ENCODE measurements at regions not wholly inside any gene's neighbourhood (a gene's known extent, or its start where the extent isn't known, plus 50 kb on each side); places are given as distances from the start of the nearest gene placed in this dataset.

DNA sequence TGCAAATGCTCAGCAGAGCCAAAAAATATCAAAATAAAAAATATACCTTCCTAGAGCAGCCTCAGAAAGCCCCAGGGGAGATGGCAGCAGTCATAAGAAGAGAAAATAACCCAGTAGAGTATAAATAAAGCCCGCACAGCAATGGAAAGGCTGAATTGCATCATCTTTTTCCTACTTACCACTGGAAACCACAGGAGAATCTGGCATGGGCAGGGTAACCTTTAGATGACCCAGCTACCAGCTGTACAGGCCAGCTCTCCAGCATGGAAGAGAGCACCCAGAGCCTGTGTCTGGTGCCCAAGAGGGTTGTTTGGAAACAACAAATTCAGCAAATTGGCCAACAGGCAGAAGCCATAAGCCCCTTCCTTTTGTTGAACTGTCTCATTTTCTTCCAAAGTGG lies 253.1 kb downstream of the OMA1 start:
- H3K4me3 ChIP-seq = no peak overlapping the region
- ATAC-seq (replicated peaks in 6 of 8) = peak in 2 of 8 experiments; percentile 12 to 25
- peaks cover 6 to 28% of the 10 kb centered on the region in 2 donors for H3K4me1 ChIP-seq (replicated peaks in 1 of 2)
- 0 to 88% (median 70%) methylated on average over 1 of the region's 1 CpG; no CpG with 5 or more reads in 3 of the 10 experiments for WGBS, 10 experiments
- in situ Hi-C loops (cut with MboI; ENCODE audit: low pct_unique_long_range_greater_than_20kb in 2 of 9, low sequenced_read_pairs in 9 of 9, unreplicated experiment in 9 of 9) = no loop called here
- no peak overlapping the region for H3K27ac ChIP-seq

DNA sequence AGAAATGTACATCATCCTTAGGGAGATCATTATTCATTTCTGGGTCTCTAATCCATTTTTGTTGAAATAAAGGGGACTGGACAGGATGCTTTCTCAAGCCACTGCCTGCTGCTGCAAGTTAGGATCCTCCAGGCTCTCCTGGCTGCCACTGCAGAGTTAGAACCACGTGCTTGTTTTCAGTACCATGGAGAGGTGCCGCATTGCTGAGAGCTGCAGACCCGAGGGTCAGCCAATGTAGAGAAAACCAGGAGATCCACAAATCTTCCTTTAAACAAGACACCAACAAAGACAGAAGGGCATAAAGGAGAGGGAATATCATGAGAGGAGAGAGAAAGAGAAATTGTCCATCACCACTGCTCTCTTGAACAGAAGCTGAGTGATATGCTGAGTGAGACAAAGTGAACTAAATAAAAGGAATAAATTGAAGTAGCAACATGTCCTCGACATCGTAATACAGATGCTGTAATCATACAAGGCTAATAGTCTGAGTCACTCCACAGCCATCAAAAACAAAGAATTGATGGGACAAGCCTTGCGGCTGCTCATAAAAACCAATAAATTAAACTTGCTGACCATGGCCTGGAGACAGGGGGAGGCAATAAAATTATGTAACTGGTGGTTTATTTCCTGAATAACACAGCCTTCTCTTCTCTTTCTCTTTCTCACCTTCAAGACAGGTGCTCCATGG lies 255.7 kb downstream of the OMA1 start:
- Histone ChIP-seq H3K27ac (peak overlapping the region in 1 of 2 donors; percentile 0), H3K4me3 (no peak overlapping the region), H3K4me1 (replicated peaks in 1 of 2) (peaks cover 6 to 28% of the 10 kb centered on the region in 2 donors)
- in situ Hi-C loops (cut with MboI; ENCODE audit: low pct_unique_long_range_greater_than_20kb in 2 of 9, low sequenced_read_pairs in 9 of 9, unreplicated experiment in 9 of 9) = no loop called here
- peak; percentile 62 to 94 (median 92) for ATAC-seq (replicated peaks in 6 of 8)
- whole genome bisulfite sequencing, 10 experiments = 7 to 88% (median 25%) methylated on average over 2 to 6 of the region's 6 CpGs

GRCh38 chr1:58288624-58289142 lies 257.8 kb downstream of the OMA1 start:
- peaks cover 6 to 27% of the 10 kb centered on the region in 2 donors for H3K4me1 ChIP-seq (replicated peaks in 1 of 2)
- in situ Hi-C loops (cut with MboI; ENCODE audit: low pct_unique_long_range_greater_than_20kb in 2 of 9, low sequenced_read_pairs in 9 of 9, unreplicated experiment in 9 of 9) = no loop called here
- ATAC-seq (replicated peaks in 6 of 8) = no peak
- 0 to 89% (median 74%) methylated on average over 1 to 2 of the region's 2 CpGs; no CpG with 5 or more reads in 1 of the 10 experiments for WGBS, 10 experiments
- no peak overlapping the region for H3K4me3 ChIP-seq
- no peak overlapping the region for H3K27ac ChIP-seq

GRCh38 chr1:58287894-58288623 lies 258.5 kb downstream of the OMA1 start:
- no peak overlapping the region for H3K27ac ChIP-seq
- H3K4me1 ChIP-seq (replicated peaks in 1 of 2) = peaks cover 0 to 21% of the 10 kb centered on the region in 2 donors
- in situ Hi-C loops (cut with MboI; ENCODE audit: low pct_unique_long_range_greater_than_20kb in 2 of 9, low sequenced_read_pairs in 9 of 9, unreplicated experiment in 9 of 9) = no loop called here
- ATAC-seq (replicated peaks in 6 of 8) = no peak
- H3K4me3 ChIP-seq = no peak overlapping the region
- 0 to 96% (median 69%) methylated on average over 1 to 2 of the region's 2 CpGs for WGBS, 10 experiments

DNA sequence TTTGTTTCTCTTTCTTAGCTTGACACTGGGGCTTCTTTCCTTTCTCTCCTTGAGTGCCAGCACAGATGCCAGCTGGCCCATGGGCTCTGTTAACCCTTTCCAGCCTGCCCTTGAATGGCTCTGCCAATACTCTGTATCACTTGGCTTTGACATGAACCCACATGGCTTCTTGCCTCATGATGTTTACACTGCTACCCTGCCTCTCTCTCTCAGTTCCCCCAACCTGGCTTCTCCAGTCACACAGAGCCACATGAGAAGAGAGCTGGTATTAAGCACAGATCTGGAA lies 262.4 kb downstream of the OMA1 start:
- ATAC-seq (replicated peaks in 6 of 8) = no peak
- Histone ChIP-seq H3K4me1 (replicated peaks in 1 of 2) (peaks cover 0 to 3% of the 10 kb centered on the region in 2 donors), H3K27ac (no peak overlapping the region), H3K4me3 (no peak overlapping the region)
- in situ Hi-C loops (cut with MboI; ENCODE audit: low pct_unique_long_range_greater_than_20kb in 2 of 9, low sequenced_read_pairs in 9 of 9, unreplicated experiment in 9 of 9) = no loop called here

DNA sequence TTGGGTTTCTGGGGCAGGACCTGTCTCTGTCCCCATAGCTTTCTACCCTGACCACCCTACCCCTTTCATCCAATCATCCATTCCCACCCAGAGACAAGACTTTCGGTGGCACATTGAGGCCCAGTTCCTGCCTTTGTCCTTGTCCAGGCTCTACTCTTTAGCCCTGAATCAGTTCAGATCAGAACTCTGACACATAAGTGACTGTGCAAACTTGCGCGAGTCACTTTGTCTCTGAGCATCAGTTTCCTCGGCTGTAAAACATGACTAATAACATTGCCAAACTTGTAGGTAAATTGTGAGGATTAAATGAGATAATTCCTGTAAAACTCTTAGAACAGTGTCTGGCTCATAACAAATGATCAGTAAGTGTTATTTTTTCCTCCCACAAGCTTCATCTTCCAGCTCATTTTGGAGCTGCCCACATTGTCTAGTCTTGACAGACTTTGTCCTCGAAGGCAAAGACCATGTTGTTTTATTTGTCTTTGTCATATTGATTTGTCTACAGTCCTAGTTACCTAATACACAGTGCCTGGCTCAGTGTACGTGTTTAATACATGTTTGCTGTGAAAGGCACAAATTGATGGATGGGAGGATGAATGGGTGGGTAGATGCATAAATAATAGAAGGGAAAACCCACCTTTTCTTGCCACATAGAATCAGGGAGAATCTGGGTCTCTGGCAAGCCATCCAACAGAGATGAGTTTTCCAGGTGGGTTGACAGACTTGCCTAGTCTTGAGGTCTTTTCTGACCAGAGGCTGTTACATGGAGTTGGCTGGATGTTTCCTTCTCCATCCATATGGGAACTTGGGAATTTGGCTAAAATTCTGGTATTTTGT lies 262.9 kb downstream of the OMA1 start:
- in situ Hi-C loops (cut with MboI; ENCODE audit: low pct_unique_long_range_greater_than_20kb in 2 of 9, low sequenced_read_pairs in 9 of 9, unreplicated experiment in 9 of 9) = no loop called here
- WGBS, 10 experiments = 13 to 95% (median 71%) methylated on average over 1 to 6 of the region's 6 CpGs
- ATAC-seq (replicated peaks in 6 of 8) = no peak

DNA sequence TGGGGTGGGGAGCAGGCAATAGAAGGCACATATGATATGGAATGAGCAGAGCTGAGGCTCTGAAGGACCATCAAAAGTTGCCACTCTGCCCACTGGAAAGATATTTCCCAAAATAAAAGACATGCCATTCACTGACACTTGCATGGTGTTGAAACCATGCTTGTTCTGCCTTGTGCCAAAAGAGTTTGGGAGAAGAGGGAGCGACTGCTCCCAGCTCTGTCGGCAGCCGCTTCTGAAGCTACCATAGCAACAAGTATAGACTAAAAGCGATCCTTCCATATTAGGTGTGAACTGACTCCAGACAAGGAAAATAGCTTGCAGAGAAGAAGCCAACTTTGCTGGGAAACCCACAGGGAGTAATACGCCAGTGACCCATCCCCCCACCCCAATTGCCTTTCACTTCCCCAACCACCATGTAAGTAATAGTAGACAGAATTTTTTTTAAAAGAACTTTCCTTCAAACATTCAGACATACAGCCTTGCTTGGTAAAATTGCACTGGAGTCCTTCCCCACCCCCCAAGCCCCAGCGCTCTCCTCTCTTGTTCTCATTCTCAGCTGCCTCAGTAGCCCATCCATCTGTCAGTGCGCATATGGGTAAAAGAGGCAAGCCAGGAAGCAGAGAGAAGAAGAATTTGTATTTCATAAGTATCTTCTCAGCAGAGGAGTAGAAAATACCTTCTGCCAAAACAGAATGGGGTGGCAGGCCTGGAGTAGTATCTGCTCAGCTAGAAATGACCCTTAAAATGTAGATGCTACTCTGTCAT lies 263.7 kb downstream of the OMA1 start:
- Histone ChIP-seq H3K4me3 (no peak overlapping the region), H3K27ac (no peak overlapping the region), H3K4me1 (replicated peaks in 1 of 2) (peaks cover 0 to 3% of the 10 kb centered on the region in 2 donors)
- 24 to 87% (median 42%) methylated on average over 3 to 6 of the region's 7 CpGs; no CpG with 5 or more reads in 1 of the 10 experiments for WGBS, 10 experiments
- in situ Hi-C loops (cut with MboI; ENCODE audit: low pct_unique_long_range_greater_than_20kb in 2 of 9, low sequenced_read_pairs in 9 of 9, unreplicated experiment in 9 of 9) = no loop called here
- no peak for ATAC-seq (replicated peaks in 6 of 8)

More for the DNA sequence above, 262.9 kb downstream of the OMA1 start:
- no peak overlapping the region for H3K27ac ChIP-seq
- H3K4me3 ChIP-seq = no peak overlapping the region
- peaks cover 0 to 3% of the 10 kb centered on the region in 2 donors for H3K4me1 ChIP-seq (replicated peaks in 1 of 2)

GRCh38 chr1:58266242-58266641 lies 280.3 kb downstream of the OMA1 start:
- WGBS, 10 experiments = 0 to 100% (median 58%) methylated on average over 1 to 3 of the region's 3 CpGs; no CpG with 5 or more reads in 1 of the 10 experiments
- no peak overlapping the region for H3K4me3 ChIP-seq
- ATAC-seq (replicated peaks in 6 of 8) = no peak
- in situ Hi-C loops (cut with MboI; ENCODE audit: low pct_unique_long_range_greater_than_20kb in 2 of 9, low sequenced_read_pairs in 9 of 9, unreplicated experiment in 9 of 9) = no loop called here
- H3K4me1 ChIP-seq (replicated peaks in 1 of 2) = no peaks in the 10 kb centered on the region
- no peak overlapping the region for H3K27ac ChIP-seq

DNA sequence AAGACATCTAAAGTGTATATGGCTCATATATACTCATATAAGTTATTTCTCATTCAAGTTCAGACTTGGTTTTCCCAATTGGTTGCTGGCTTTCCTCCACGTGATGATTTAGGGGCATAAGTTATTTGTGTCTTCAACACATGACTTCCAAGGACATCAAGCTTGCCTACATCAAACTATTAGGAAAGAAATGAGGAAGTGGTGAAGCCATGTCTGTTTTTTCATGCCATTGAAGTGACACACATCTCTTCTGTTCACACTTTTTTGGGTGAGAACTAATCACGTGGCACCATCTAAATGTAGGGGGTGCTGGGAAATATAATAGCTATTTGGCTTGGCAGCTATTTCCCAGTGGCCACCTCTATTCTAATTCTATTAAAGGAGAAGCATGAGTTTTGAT lies 282.1 kb downstream of the OMA1 start:
- H3K4me1 ChIP-seq (replicated peaks in 1 of 2) = no peaks in the 10 kb centered on the region
- no peak overlapping the region for H3K4me3 ChIP-seq
- WGBS, 10 experiments = 7 to 80% (median 55%) methylated on average over 2 of the region's 2 CpGs; no CpG with 5 or more reads in 4 of the 10 experiments
- in situ Hi-C loops (cut with MboI; ENCODE audit: low pct_unique_long_range_greater_than_20kb in 2 of 9, low sequenced_read_pairs in 9 of 9, unreplicated experiment in 9 of 9) = no loop called here
- ATAC-seq (replicated peaks in 6 of 8) = no peak
- no peak overlapping the region for H3K27ac ChIP-seq

- Histone ChIP-seq H3K4me1 (replicated peaks in 1 of 2) (peaks cover 7 to 9% of the 10 kb centered on the region in 2 donors), H3K4me3 (no peak overlapping the region), H3K27ac (no peak overlapping the region)
- ATAC-seq (replicated peaks in 6 of 8) = no peak
- WGBS, 10 experiments = 0 to 97% (median 80%) methylated on average over 1 to 2 of the region's 2 CpGs; no CpG with 5 or more reads in 1 of the 10 experiments
- in situ Hi-C loops (cut with MboI; ENCODE audit: low pct_unique_long_range_greater_than_20kb in 2 of 9, low sequenced_read_pairs in 9 of 9, unreplicated experiment in 9 of 9) = no loop called here
Observed at GRCh38 chr1:58262702-58263101, 283.8 kb downstream of the OMA1 start.

DNA sequence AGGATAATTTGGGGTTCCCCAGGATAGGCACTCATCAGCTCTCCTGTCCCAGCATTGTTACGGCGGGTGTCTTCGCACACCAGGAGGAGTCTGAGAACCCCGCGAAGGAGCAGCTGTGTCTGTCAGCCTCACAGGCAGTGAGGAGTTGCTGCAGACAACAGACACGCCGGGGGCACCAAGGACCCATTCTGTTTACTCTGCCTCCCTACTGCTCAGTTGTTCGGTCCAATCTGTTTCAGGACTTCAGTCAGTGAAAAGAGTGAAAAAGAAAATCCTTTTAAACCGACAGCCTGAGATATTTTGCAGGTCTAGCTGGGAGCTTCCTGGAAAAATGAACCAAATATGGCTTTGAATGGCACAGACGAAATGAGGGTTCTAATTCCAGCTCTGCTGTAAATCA lies 288.4 kb downstream of the OMA1 start:
- 13 to 86% (median 76%) methylated on average over 2 to 9 of the region's 10 CpGs; no CpG with 5 or more reads in 3 of the 10 experiments for WGBS, 10 experiments
- H3K4me3 ChIP-seq = no peak overlapping the region
- in situ Hi-C loops (cut with MboI; ENCODE audit: low pct_unique_long_range_greater_than_20kb in 2 of 9, low sequenced_read_pairs in 9 of 9, unreplicated experiment in 9 of 9) = no loop called here
- H3K4me1 ChIP-seq (replicated peaks in 1 of 2) = peaks cover 18 to 23% of the 10 kb centered on the region in 2 donors
- H3K27ac ChIP-seq = peak overlapping the region in 1 of 2 donors; percentile 35
- ATAC-seq (replicated peaks in 6 of 8) = peak in 2 of 8 experiments; percentile 26 to 27

- 33 to 89% (median 76%) methylated on average over 1 of the region's 1 CpG; no CpG with 5 or more reads in 6 of the 10 experiments for WGBS, 10 experiments
- Histone ChIP-seq H3K4me1 (replicated peaks in 1 of 2) (peaks cover 18 to 23% of the 10 kb centered on the region in 2 donors), H3K4me3 (no peak overlapping the region), H3K27ac (no peak overlapping the region)
- in situ Hi-C loops (cut with MboI; ENCODE audit: low pct_unique_long_range_greater_than_20kb in 2 of 9, low sequenced_read_pairs in 9 of 9, unreplicated experiment in 9 of 9) = no loop called here
- peak in 5 of 8 experiments; percentile 79 to 87 (median 80) for ATAC-seq (replicated peaks in 6 of 8)
Observed at GRCh38 chr1:58257003-58257402, 289.5 kb downstream of the OMA1 start.

All from motor neuron (in vitro differentiated cells).